ENCODE measurements at regions not wholly inside any gene's neighbourhood (a gene's known extent, or its start where the extent isn't known, plus 50 kb on each side); places are given as distances from the start of the nearest gene placed in this dataset.
"Not testable (repeated sequence)": the region's sequence is repeated elsewhere in the genome, so short reads cannot be mapped to it uniquely, and the experiment has no call there.

DNA sequence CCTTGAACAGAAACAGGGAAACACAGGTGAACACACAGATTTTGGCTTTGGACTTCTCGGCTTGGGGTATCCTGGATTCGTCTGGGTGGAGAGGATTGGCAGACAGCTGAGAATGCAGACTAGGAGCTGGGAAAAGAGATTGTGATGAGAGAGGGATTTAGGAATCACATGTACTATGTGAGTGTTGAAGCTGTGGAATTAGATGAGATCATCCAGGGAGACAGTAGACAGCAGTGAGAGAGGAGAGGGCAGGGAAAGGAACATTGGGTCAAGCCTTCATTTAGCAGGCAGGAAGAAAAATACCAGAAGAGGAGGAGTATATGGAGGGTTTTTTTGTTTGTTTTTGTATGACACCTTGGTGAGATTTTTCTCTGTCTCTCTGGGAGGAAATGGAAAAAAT, 262.1 kb upstream of the TBL1XR1 start:
- H3K4me3 ChIP-seq = no peak overlapping the region
- no peaks in the 10 kb centered on the region for H3K36me3 ChIP-seq
- no peaks in the 10 kb centered on the region for H3K27me3 ChIP-seq
- intact Hi-C loops (cut with DNase I; ENCODE audit: low total_unique reads) = loop anchor here (10.0 kb wide), 1 partner anchor 95 kb away; no protein-coding TSS in a partner anchor
- H3K27ac ChIP-seq = peak overlapping the region; percentile 14 to 31
- H3K9me3 ChIP-seq = peaks cover 0 to 8% (median 0%) of the 10 kb centered on the region in 3 donors
- peaks cover 0 to 29% (median 13%) of the 10 kb centered on the region in 4 donors for H3K4me1 ChIP-seq
- TF ChIP-seq CTCF (IDR thresholded peaks at IDR 0.05) = no peak
- no peak for DNase-seq

- intact Hi-C loops (cut with DNase I; ENCODE audit: low total_unique reads) = no loop called here
- DNase-seq = no peak
- Histone ChIP-seq H3K36me3 (no peaks in the 10 kb centered on the region), H3K9me3 (peaks cover 0 to 8% (median 0%) of the 10 kb centered on the region in 3 donors), H3K27ac (peak overlapping the region; percentile 14 to 31), H3K4me3 (no peak overlapping the region), H3K27me3 (no peaks in the 10 kb centered on the region), H3K4me1 (peaks cover 0 to 36% (median 17%) of the 10 kb centered on the region in 4 donors)
- no peak for TF ChIP-seq CTCF (IDR thresholded peaks at IDR 0.05)
These were observed 262.8 kb upstream of the TBL1XR1 start for GRCh38 chr3:177460047-177460446.

DNA sequence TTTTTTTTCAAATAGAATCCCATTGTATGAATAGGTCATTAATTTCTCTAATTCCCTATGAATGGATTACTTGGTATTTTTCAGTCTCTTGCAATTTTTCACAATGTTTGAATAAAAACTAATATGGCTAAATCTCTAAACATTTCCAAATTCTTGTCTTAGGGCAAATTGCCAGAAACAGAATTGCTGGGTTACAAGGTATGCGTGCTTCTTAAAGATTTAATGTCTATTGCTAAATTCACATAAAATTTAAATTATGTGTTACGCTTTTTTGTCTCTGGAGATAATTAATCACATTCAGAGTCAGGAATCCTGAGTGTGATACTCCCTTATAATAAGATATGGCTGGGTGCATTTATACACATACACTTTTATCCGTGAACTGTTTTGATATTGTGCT, 264.5 kb upstream of the TBL1XR1 start:
- Histone ChIP-seq H3K4me3 (no peak overlapping the region), H3K4me1 (peaks cover 0 to 53% (median 26%) of the 10 kb centered on the region in 4 donors), H3K36me3 (no peaks in the 10 kb centered on the region), H3K27ac (no peak overlapping the region), H3K9me3 (peaks cover 0 to 8% (median 0%) of the 10 kb centered on the region in 3 donors), H3K27me3 (no peaks in the 10 kb centered on the region)
- intact Hi-C loops (cut with DNase I; ENCODE audit: low total_unique reads) = no loop called here
- no peak for TF ChIP-seq CTCF (IDR thresholded peaks at IDR 0.05)
- DNase-seq = no peak

- H3K27me3 ChIP-seq; H3K9me3 ChIP-seq; intact Hi-C loops (cut with DNase I; ENCODE audit: low total_unique reads); H3K4me3 ChIP-seq; DNase-seq; H3K36me3 ChIP-seq: not testable (repeated sequence)
- Histone ChIP-seq H3K4me1 (peaks cover 0 to 64% (median 29%) of the 10 kb centered on the region in 4 donors), H3K27ac (peak overlapping the region; percentile 3 to 53)
These were observed 266.1 kb upstream of the TBL1XR1 start for GRCh38 chr3:177463341-177463740.

DNA sequence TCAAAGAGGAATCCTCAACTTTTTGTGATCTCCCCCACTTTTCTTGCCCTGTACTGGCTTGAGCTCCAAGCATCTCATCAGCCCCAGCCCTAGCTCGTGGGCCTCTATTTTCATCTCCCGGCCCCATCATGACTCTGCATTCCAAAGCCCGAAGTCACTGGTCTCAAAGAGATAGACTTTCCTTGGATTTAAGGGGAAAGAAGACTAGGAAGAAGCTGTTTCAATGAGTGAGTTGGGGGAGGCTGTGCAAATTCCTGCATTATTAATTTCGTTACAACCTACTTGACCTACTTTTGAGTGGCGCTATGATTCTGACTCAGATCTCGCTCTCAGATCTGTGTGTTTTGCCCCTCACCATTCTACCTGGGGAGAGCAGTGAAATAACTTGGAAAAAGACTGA, 266.6 kb upstream of the TBL1XR1 start:
- Histone ChIP-seq H3K4me1 (peaks cover 0 to 69% (median 32%) of the 10 kb centered on the region in 4 donors), H3K27ac (peak overlapping the region; percentile 3 to 53), H3K4me3 (no peak overlapping the region), H3K36me3 (no peaks in the 10 kb centered on the region), H3K27me3 (no peaks in the 10 kb centered on the region), H3K9me3 (no peaks in the 10 kb centered on the region)
- intact Hi-C loops (cut with DNase I; ENCODE audit: low total_unique reads) = no loop called here
- no peak for DNase-seq
- no peak for TF ChIP-seq CTCF (IDR thresholded peaks at IDR 0.05)

- H3K27ac ChIP-seq = peak overlapping the region; percentile 53 to 55
- no peak for DNase-seq
These were observed 267.3 kb upstream of the TBL1XR1 start for GRCh38 chr3:177464392-177465256.

More at GRCh38 chr3:177464392-177465256, 267.3 kb upstream of the TBL1XR1 start:
- no peaks in the 10 kb centered on the region for H3K36me3 ChIP-seq
- intact Hi-C loops (cut with DNase I; ENCODE audit: low total_unique reads) = no loop called here
- no peaks in the 10 kb centered on the region for H3K27me3 ChIP-seq
- no peak for TF ChIP-seq CTCF (IDR thresholded peaks at IDR 0.05)
- no peaks in the 10 kb centered on the region for H3K9me3 ChIP-seq
- peaks cover 0 to 67% (median 29%) of the 10 kb centered on the region in 4 donors for H3K4me1 ChIP-seq
- peak overlapping the region in 1 of 2 donors; percentile 12 for H3K4me3 ChIP-seq
